Activated CD4-positive, CD25-positive, alpha-beta regulatory T cell (primary cell): ENCODE measurements at regions not wholly inside any gene's neighbourhood (a gene's known extent, or its start where the extent isn't known, plus 50 kb on each side); places are given as distances from the start of the nearest gene placed in this dataset.

Source experiments
- DNase-seq, 4 experiments: peaks; one replicate each; lab custom pipeline; 2025; lab: John Stamatoyannopoulos, UW

DNA sequence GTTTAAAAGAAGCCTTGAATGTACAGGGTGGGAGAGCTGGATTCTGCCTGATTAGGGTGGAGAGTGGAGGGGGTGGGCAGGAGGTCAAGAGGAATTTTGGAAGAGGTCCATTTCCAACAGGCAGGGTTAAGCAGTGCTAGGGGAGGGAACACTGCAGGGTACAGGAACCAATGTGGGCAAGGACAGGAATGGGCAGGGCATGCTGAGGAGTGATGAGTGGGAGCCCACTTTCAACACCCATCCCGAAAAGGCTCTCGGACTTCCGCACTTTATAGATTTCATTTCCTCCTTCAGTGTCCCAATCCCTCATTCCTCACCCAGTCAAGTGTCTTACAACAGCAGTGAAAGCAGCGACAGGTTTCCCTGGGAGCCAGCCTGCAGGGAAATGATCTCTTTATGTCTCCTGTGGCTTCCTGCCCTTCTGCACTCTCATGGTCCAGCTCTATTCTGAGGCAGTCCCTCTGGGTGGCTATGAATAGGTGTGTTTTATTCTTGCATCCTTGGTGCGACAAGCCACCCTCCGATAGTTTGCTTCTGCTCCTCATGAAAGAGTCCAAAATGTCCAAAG is 50.5 kb upstream of the ZNF507 start:
- DNase-seq: no peak
